K562 (cell line): ENCODE measurements at regions not wholly inside any gene's neighbourhood (a gene's known extent, or its start where the extent isn't known, plus 50 kb on each side); places are given as distances from the start of the nearest gene placed in this dataset.

Source experiments
- CTCF ChIP-seq, 3 experiments: IDR thresholded peaks in 2 of 3; conservative IDR thresholded peaks in 1 of 3; 2 replicates each; pipeline ENCODE4 v1.5.1; 2011 to 2012; ENCODE audit warnings: low read length in 3 of 3, mild to moderate bottlenecking in 3 of 3, control low read depth in 2 of 3, improper control_type of control experiment in 1 of 3, inconsistent platforms in 1 of 3, low read depth in 1 of 3, mixed read lengths in 1 of 3, moderate library complexity in 1 of 3; ENCODE audit not compliant: insufficient read depth in 2 of 3
- FOS ChIP-seq: IDR thresholded peaks from 3 replicates; pipeline ENCODE4 v1.6.1; 2011; ENCODE audit not compliant: insufficient read length; ENCODE audit errors: extremely low read depth
- KAT2B ChIP-seq: IDR thresholded peaks from one replicate; pipeline ENCODE4 v1.6.1; 2012; ENCODE audit warnings: low read depth, mild to moderate bottlenecking, control low read depth, inconsistent platforms, low read length, moderate library complexity
- MEF2A ChIP-seq: IDR thresholded peaks from 2 replicates; pipeline ENCODE4 v1.6.1; 2011; ENCODE audit warnings: low read depth, mild to moderate bottlenecking, low read length, moderate library complexity; ENCODE audit not compliant: control insufficient read depth
- NFIC ChIP-seq: fragments of 450-650 bp; IDR thresholded peaks from 2 replicates; pipeline ENCODE4 v1.6.1; 2017; ENCODE audit warnings: mild to moderate bottlenecking, inconsistent platforms
- POLR2AphosphoS5 ChIP-seq: IDR thresholded peaks from 2 replicates; pipeline ENCODE4 v1.6.1; 2011; ENCODE audit warnings: mild to moderate bottlenecking, low read depth, low read length, moderate library complexity; ENCODE audit not compliant: control insufficient read depth, insufficient read depth
- RAD51 ChIP-seq: fragments of 450-650 bp; IDR thresholded peaks from 2 replicates; pipeline ENCODE4 v1.7.1; 2016; ENCODE audit warnings: low read depth, mild to moderate bottlenecking, borderline replicate concordance
- SRSF1 ChIP-seq: fragments of 200-400 bp; formaldehyde crosslinking; IDR thresholded peaks from 2 replicates; pipeline ENCODE4 v1.6.1; 2017; ENCODE audit warnings: mild to moderate bottlenecking, low read depth, low read length, moderate library complexity
- ZBTB5 ChIP-seq: fragments of 450-650 bp; IDR thresholded peaks from 2 replicates; pipeline ENCODE4 v1.6.1; 2017; ENCODE audit warnings: antibody characterized with exemption

GRCh38 chr1:209463441-209463840 lies 120.1 kb upstream of the CAMK1G start:
- no peak for TF ChIP-seq CTCF (IDR thresholded peaks at IDR 0.05 in 2 of 3, conservative IDR thresholded peaks at IDR 0.05 in 1 of 3; ENCODE audit: insufficient read depth in 2 of 3, low read depth in 1 of 3, low read length in 3 of 3)
- no peak for TF ChIP-seq ZBTB5
- no peak for TF ChIP-seq SRSF1
- no peak for TF ChIP-seq KAT2B
- no peak for TF ChIP-seq FOS
- TF ChIP-seq POLR2AphosphoS5, result no peak
- no peak for TF ChIP-seq RAD51
- TF ChIP-seq NFIC, result no peak
- TF ChIP-seq MEF2A, result no peak
